ENCODE measurements at regions not wholly inside any gene's neighbourhood (a gene's known extent, or its start where the extent isn't known, plus 50 kb on each side); places are given as distances from the start of the nearest gene placed in this dataset.

GRCh38 chr4:140268186-140268841, 105.1 kb upstream of the SCOC start:
- ATAC-seq (no peak), DNase-seq (no peak)
- TF ChIP-seq POLR2A (IDR thresholded peaks at IDR 0.05) (no peak), CTCF (IDR thresholded peaks at IDR 0.05) (no peak)
- H3K9me3 ChIP-seq, result no peaks in the 10 kb centered on the region
- no peaks in the 10 kb centered on the region for H3K36me3 ChIP-seq (replicated peaks in 1 of 2; ENCODE audit: insufficient read depth in 1 of 2, low read depth in 2 of 2)
- H3K27ac ChIP-seq, result no peak overlapping the region
- WGBS, 2 donors, result 78 to 79% methylated on average over 6 of the region's 6 CpGs
- no peaks in the 10 kb centered on the region for H3K4me1 ChIP-seq
- H3K4me3 ChIP-seq, result no peak overlapping the region
- intact Hi-C loops (cut with DNase I), result no loop called here
- H3K27me3 ChIP-seq, result no peaks in the 10 kb centered on the region

- no peak for ATAC-seq
- no peaks in the 10 kb centered on the region for H3K27me3 ChIP-seq
- WGBS, 2 donors, result 80 to 82% methylated on average over 14 of the region's 14 CpGs
- H3K4me1 ChIP-seq, result no peaks in the 10 kb centered on the region
- intact Hi-C loops (cut with DNase I), result no loop called here
- no peak for DNase-seq
- H3K9me3 ChIP-seq, result no peaks in the 10 kb centered on the region
- H3K27ac ChIP-seq, result no peak overlapping the region
- H3K4me3 ChIP-seq, result no peak overlapping the region
- TF ChIP-seq POLR2A (IDR thresholded peaks at IDR 0.05), result no peak
- TF ChIP-seq CTCF (IDR thresholded peaks at IDR 0.05), result no peak
- H3K36me3 ChIP-seq (replicated peaks in 1 of 2; ENCODE audit: insufficient read depth in 1 of 2, low read depth in 2 of 2), result no peaks in the 10 kb centered on the region
Observed at GRCh38 chr4:140267576-140267975, 105.9 kb upstream of the SCOC start.

- H3K27ac ChIP-seq, result no peak overlapping the region
- H3K4me1 ChIP-seq, result no peaks in the 10 kb centered on the region
- no peak for DNase-seq
- WGBS, 2 donors, result 93 to 94% methylated on average over 10 of the region's 10 CpGs
- no peak overlapping the region for H3K4me3 ChIP-seq
- TF ChIP-seq POLR2A (IDR thresholded peaks at IDR 0.05) (no peak), CTCF (IDR thresholded peaks at IDR 0.05) (no peak)
- H3K36me3 ChIP-seq (replicated peaks in 1 of 2; ENCODE audit: insufficient read depth in 1 of 2, low read depth in 2 of 2), result no peaks in the 10 kb centered on the region
- no peaks in the 10 kb centered on the region for H3K9me3 ChIP-seq
- intact Hi-C loops (cut with DNase I), result no loop called here
- ATAC-seq, result no peak
- H3K27me3 ChIP-seq, result no peaks in the 10 kb centered on the region
Observed at GRCh38 chr4:140266958-140267568, 106.4 kb upstream of the SCOC start.

- ATAC-seq (no peak), DNase-seq (no peak)
- no peak for TF ChIP-seq POLR2A (IDR thresholded peaks at IDR 0.05)
- no peak for TF ChIP-seq CTCF (IDR thresholded peaks at IDR 0.05)
- H3K27ac ChIP-seq, result no peak overlapping the region
- no peak overlapping the region for H3K4me3 ChIP-seq
- H3K4me1 ChIP-seq, result no peaks in the 10 kb centered on the region
- intact Hi-C loops (cut with DNase I), result no loop called here
- no peaks in the 10 kb centered on the region for H3K9me3 ChIP-seq
- no peaks in the 10 kb centered on the region for H3K36me3 ChIP-seq (replicated peaks in 1 of 2; ENCODE audit: insufficient read depth in 1 of 2, low read depth in 2 of 2)
- WGBS, 2 donors, result 72 to 74% methylated on average over 5 of the region's 5 CpGs
- no peaks in the 10 kb centered on the region for H3K27me3 ChIP-seq
Observed at GRCh38 chr4:140260227-140260626, 106.2 kb upstream of the MAML3 start.

- Histone ChIP-seq H3K36me3 (replicated peaks in 1 of 2; ENCODE audit: insufficient read depth in 1 of 2, low read depth in 2 of 2) (no peaks in the 10 kb centered on the region), H3K9me3 (no peaks in the 10 kb centered on the region), H3K27me3 (no peaks in the 10 kb centered on the region), H3K27ac (no peak overlapping the region), H3K4me3 (no peak overlapping the region), H3K4me1 (peaks cover 5% of the 10 kb centered on the region)
- intact Hi-C loops (cut with DNase I), result loop anchor here (10.0 kb wide), 1 partner anchor 244 kb away; no protein-coding TSS in a partner anchor
- TF ChIP-seq CTCF (IDR thresholded peaks at IDR 0.05) (no peak), POLR2A (IDR thresholded peaks at IDR 0.05) (no peak)
- 89 to 92% methylated on average over 3 of the region's 3 CpGs for WGBS, 2 donors
- ATAC-seq (no peak), DNase-seq (no peak)
Observed at GRCh38 chr4:140258476-140258875, 104.5 kb upstream of the MAML3 start.

Data from body of pancreas (tissue), 4 donors.